ENCODE measurements at regions not wholly inside any gene's neighbourhood (a gene's known extent, or its start where the extent isn't known, plus 50 kb on each side); places are given as distances from the start of the nearest gene placed in this dataset.
"Not testable (repeated sequence)": the region's sequence is repeated elsewhere in the genome, so short reads cannot be mapped to it uniquely, and the experiment has no call there.

- DNase-seq: not testable (repeated sequence)
Observed at GRCh38 chr16:16563962-16564361, 185.0 kb downstream of the NPIPA7 start.

- DNase-seq: not testable (repeated sequence)
Observed at GRCh38 chr16:16565326-16565725, 186.4 kb downstream of the NPIPA7 start.

- DNase-seq: not testable (repeated sequence)
Observed at GRCh38 chr16:16570055-16570454, 191.1 kb downstream of the NPIPA7 start.

GRCh38 chr16:16570874-16571273 lies 191.9 kb downstream of the NPIPA7 start:
- not testable (repeated sequence) for DNase-seq

- not testable (repeated sequence) for DNase-seq
Observed at GRCh38 chr16:16572130-16572774, 193.3 kb downstream of the NPIPA7 start.

- DNase-seq: not testable (repeated sequence)
Observed at GRCh38 chr16:16577062-16577461, 198.1 kb downstream of the NPIPA7 start.

- no peak for DNase-seq
Observed at GRCh38 chr16:16578701-16579100, 199.8 kb downstream of the NPIPA7 start.

- DNase-seq: not testable (repeated sequence)
Observed at GRCh38 chr16:16582916-16583315, 204.0 kb downstream of the NPIPA7 start.

- not testable (repeated sequence) for DNase-seq
Observed at GRCh38 chr16:16586073-16586651, 207.2 kb downstream of the NPIPA7 start.

- DNase-seq: not testable (repeated sequence)
Observed at GRCh38 chr16:16586969-16587368, 208.0 kb downstream of the NPIPA7 start.

- not testable (repeated sequence) for DNase-seq
Observed at GRCh38 chr16:16588436-16588835, 209.5 kb downstream of the NPIPA7 start.

GRCh38 chr16:16590654-16591318 lies 211.8 kb downstream of the NPIPA7 start:
- not testable (repeated sequence) for DNase-seq

GRCh38 chr16:16593156-16593863 lies 214.4 kb downstream of the NPIPA7 start:
- DNase-seq: peak; percentile 41

- not testable (repeated sequence) for DNase-seq
Observed at GRCh38 chr16:16595029-16595718, 216.2 kb downstream of the NPIPA7 start.

GRCh38 chr16:16601239-16601638 lies 222.3 kb downstream of the NPIPA7 start:
- not testable (repeated sequence) for DNase-seq

GRCh38 chr16:16607401-16608082 lies 228.6 kb downstream of the NPIPA7 start:
- DNase-seq: not testable (repeated sequence)

GRCh38 chr16:16609627-16610026 lies 230.7 kb downstream of the NPIPA7 start:
- not testable (repeated sequence) for DNase-seq

- DNase-seq: not testable (repeated sequence)
Observed at GRCh38 chr16:16610389-16610967, 231.5 kb downstream of the NPIPA7 start.

- not testable (repeated sequence) for DNase-seq
Observed at GRCh38 chr16:16613212-16613611, 234.3 kb downstream of the NPIPA7 start.

GRCh38 chr16:16614484-16614883 lies 235.5 kb downstream of the NPIPA7 start:
- not testable (repeated sequence) for DNase-seq

- DNase-seq: not testable (repeated sequence)
Observed at GRCh38 chr16:16618963-16619465, 240.1 kb downstream of the NPIPA7 start.

Data from right forelimb (tissue), 1 donor.